ENCODE measurements at regions not wholly inside any gene's neighbourhood (a gene's known extent, or its start where the extent isn't known, plus 50 kb on each side); places are given as distances from the start of the nearest gene placed in this dataset.
"Not testable (repeated sequence)": the region's sequence is repeated elsewhere in the genome, so short reads cannot be mapped to it uniquely, and the experiment has no call there.

DNA sequence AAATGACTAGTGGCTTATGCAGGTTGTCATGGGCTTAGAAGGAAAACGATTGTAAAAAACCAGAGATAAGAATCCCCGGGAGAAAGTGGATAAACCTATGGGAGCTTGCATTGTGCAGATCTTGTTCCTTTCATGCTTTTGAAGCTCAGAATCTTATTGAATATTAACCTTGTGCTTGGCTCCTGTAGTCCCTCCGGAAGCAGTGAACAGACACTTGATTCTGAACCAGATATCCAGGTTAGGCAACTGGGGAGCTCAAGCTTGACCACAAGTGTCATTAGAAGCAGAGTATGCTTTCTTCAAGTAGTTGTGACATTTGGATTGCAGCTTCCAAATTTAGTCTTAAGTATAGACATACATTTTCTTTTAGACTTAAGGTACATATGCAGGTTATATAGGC lies 212.6 kb upstream of the MOCS1 start:
- H3K36me3 ChIP-seq (ENCODE audit: insufficient read depth, low read length) = no peaks in the 10 kb centered on the region
- H3K4me3 ChIP-seq (ENCODE audit: low read depth, low read length, poor library complexity, severe bottlenecking) = no peak overlapping the region
- no peak overlapping the region for H3K4me2 ChIP-seq (ENCODE audit: low read length)
- H4K20me1 ChIP-seq (ENCODE audit: insufficient read depth, low read length) = no peaks in the 10 kb centered on the region
- H3K4me1 ChIP-seq (ENCODE audit: insufficient read depth, low read length, severe bottlenecking) = peaks cover 5% of the 10 kb centered on the region
- no peaks in the 10 kb centered on the region for H3F3A ChIP-seq (ENCODE audit: insufficient read depth, low read length)
- no peaks in the 10 kb centered on the region for H3K9me2 ChIP-seq (ENCODE audit: low read depth, low read length)
- TF ChIP-seq EZH2 (IDR thresholded peaks at IDR 0.05; ENCODE audit: borderline replicate concordance, low read length) = no peak
- TF ChIP-seq CTCF (IDR thresholded peaks at IDR 0.05; ENCODE audit: low read length) = no peak
- H2AFZ ChIP-seq (ENCODE audit: low read length) = no peak overlapping the region
- H3K79me2 ChIP-seq (ENCODE audit: insufficient read depth, low read length) = no peaks in the 10 kb centered on the region
- no peaks in the 10 kb centered on the region for H3K9me3 ChIP-seq (ENCODE audit: low read length)
- H3K27ac ChIP-seq (ENCODE audit: low read depth, low read length, poor library complexity, severe bottlenecking) = no peak overlapping the region
- no peaks in the 10 kb centered on the region for H3K27me3 ChIP-seq (ENCODE audit: insufficient read depth, low read length)
- H3K9ac ChIP-seq (ENCODE audit: low read length) = no peak overlapping the region

DNA sequence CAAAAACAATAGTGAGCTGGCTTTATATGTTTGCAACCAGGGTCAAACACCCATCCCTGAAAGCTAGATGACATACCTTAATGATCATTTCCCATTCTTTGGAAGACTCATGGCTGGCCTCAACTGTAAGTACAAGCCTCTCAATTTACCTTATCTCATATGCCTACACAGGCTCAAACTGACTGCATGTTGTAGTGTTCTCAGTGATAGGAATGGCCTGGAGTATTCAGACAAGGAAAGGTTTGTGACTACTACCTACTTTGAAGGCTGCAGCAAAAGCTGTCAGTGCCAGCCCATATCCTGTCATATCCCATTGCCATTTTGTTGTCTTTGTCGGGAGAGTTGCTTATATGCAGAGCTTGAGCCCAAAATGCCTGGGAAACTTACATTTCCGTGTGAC lies 205.2 kb upstream of the MOCS1 start:
- H3K9me3 ChIP-seq (ENCODE audit: low read length) = no peaks in the 10 kb centered on the region
- H3K4me2 ChIP-seq (ENCODE audit: low read length) = no peak overlapping the region
- no peaks in the 10 kb centered on the region for H3F3A ChIP-seq (ENCODE audit: insufficient read depth, low read length)
- H3K27me3 ChIP-seq (ENCODE audit: insufficient read depth, low read length) = no peaks in the 10 kb centered on the region
- H2AFZ ChIP-seq (ENCODE audit: low read length) = no peak overlapping the region
- H3K4me1 ChIP-seq (ENCODE audit: insufficient read depth, low read length, severe bottlenecking) = no peaks in the 10 kb centered on the region
- H3K79me2 ChIP-seq (ENCODE audit: insufficient read depth, low read length) = no peaks in the 10 kb centered on the region
- H3K27ac ChIP-seq (ENCODE audit: low read depth, low read length, poor library complexity, severe bottlenecking) = no peak overlapping the region
- H4K20me1 ChIP-seq (ENCODE audit: insufficient read depth, low read length) = no peaks in the 10 kb centered on the region
- H3K9ac ChIP-seq (ENCODE audit: low read length) = no peak overlapping the region
- H3K9me2 ChIP-seq (ENCODE audit: low read depth, low read length) = no peaks in the 10 kb centered on the region
- H3K4me3 ChIP-seq (ENCODE audit: low read depth, low read length, poor library complexity, severe bottlenecking) = no peak overlapping the region
- TF ChIP-seq CTCF (IDR thresholded peaks at IDR 0.05; ENCODE audit: low read length) = no peak
- TF ChIP-seq EZH2 (IDR thresholded peaks at IDR 0.05; ENCODE audit: borderline replicate concordance, low read length) = no peak
- no peaks in the 10 kb centered on the region for H3K36me3 ChIP-seq (ENCODE audit: insufficient read depth, low read length)

- Histone ChIP-seq H3K4me3 (ENCODE audit: low read depth, low read length, poor library complexity, severe bottlenecking) (no peak overlapping the region), H3F3A (ENCODE audit: insufficient read depth, low read length) (no peaks in the 10 kb centered on the region), H3K4me1 (ENCODE audit: insufficient read depth, low read length, severe bottlenecking) (no peaks in the 10 kb centered on the region), H3K27me3 (ENCODE audit: insufficient read depth, low read length) (no peaks in the 10 kb centered on the region), H3K79me2 (ENCODE audit: insufficient read depth, low read length) (no peaks in the 10 kb centered on the region), H3K4me2 (ENCODE audit: low read length) (no peak overlapping the region), H3K9me3 (ENCODE audit: low read length) (no peaks in the 10 kb centered on the region), H4K20me1 (ENCODE audit: insufficient read depth, low read length) (no peaks in the 10 kb centered on the region), H3K9me2 (ENCODE audit: low read depth, low read length) (no peaks in the 10 kb centered on the region), H3K27ac (ENCODE audit: low read depth, low read length, poor library complexity, severe bottlenecking) (no peak overlapping the region), H2AFZ (ENCODE audit: low read length) (no peak overlapping the region), H3K36me3 (ENCODE audit: insufficient read depth, low read length) (no peaks in the 10 kb centered on the region), H3K9ac (ENCODE audit: low read length) (no peak overlapping the region)
- TF ChIP-seq EZH2 (IDR thresholded peaks at IDR 0.05; ENCODE audit: borderline replicate concordance, low read length) = no peak
These were observed 204.0 kb upstream of the MOCS1 start for GRCh38 chr6:40138273-40138720.

- Histone ChIP-seq H3F3A (ENCODE audit: insufficient read depth, low read length) (no peaks in the 10 kb centered on the region), H3K27me3 (ENCODE audit: insufficient read depth, low read length) (no peaks in the 10 kb centered on the region), H3K4me3 (ENCODE audit: low read depth, low read length, poor library complexity, severe bottlenecking) (no peak overlapping the region), H3K79me2 (ENCODE audit: insufficient read depth, low read length) (no peaks in the 10 kb centered on the region), H2AFZ (ENCODE audit: low read length) (no peak overlapping the region), H3K27ac (ENCODE audit: low read depth, low read length, poor library complexity, severe bottlenecking) (no peak overlapping the region), H3K4me2 (ENCODE audit: low read length) (no peak overlapping the region), H3K4me1 (ENCODE audit: insufficient read depth, low read length, severe bottlenecking) (no peaks in the 10 kb centered on the region), H4K20me1 (ENCODE audit: insufficient read depth, low read length) (no peaks in the 10 kb centered on the region), H3K36me3 (ENCODE audit: insufficient read depth, low read length) (no peaks in the 10 kb centered on the region), H3K9me2 (ENCODE audit: low read depth, low read length) (no peaks in the 10 kb centered on the region), H3K9ac (ENCODE audit: low read length) (no peak overlapping the region), H3K9me3 (ENCODE audit: low read length) (no peaks in the 10 kb centered on the region)
- TF ChIP-seq CTCF (IDR thresholded peaks at IDR 0.05; ENCODE audit: low read length) = no peak
- no peak for TF ChIP-seq EZH2 (IDR thresholded peaks at IDR 0.05; ENCODE audit: borderline replicate concordance, low read length)
These were observed 201.3 kb upstream of the MOCS1 start for GRCh38 chr6:40135491-40136072.

GRCh38 chr6:40133981-40134380 lies 199.7 kb upstream of the MOCS1 start:
- H3K4me2 ChIP-seq (ENCODE audit: low read length); H3K9me3 ChIP-seq (ENCODE audit: low read length); H3K79me2 ChIP-seq (ENCODE audit: insufficient read depth, low read length); H3F3A ChIP-seq (ENCODE audit: insufficient read depth, low read length); H4K20me1 ChIP-seq (ENCODE audit: insufficient read depth, low read length); H3K27me3 ChIP-seq (ENCODE audit: insufficient read depth, low read length); H3K36me3 ChIP-seq (ENCODE audit: insufficient read depth, low read length); H3K9ac ChIP-seq (ENCODE audit: low read length); H3K4me3 ChIP-seq (ENCODE audit: low read depth, low read length, poor library complexity, severe bottlenecking); H2AFZ ChIP-seq (ENCODE audit: low read length); H3K27ac ChIP-seq (ENCODE audit: low read depth, low read length, poor library complexity, severe bottlenecking); H3K9me2 ChIP-seq (ENCODE audit: low read depth, low read length); H3K4me1 ChIP-seq (ENCODE audit: insufficient read depth, low read length, severe bottlenecking): not testable (repeated sequence)

All from OCI-LY1 (cell line).